ENCODE measurements at regions not wholly inside any gene's neighbourhood (a gene's known extent, or its start where the extent isn't known, plus 50 kb on each side); places are given as distances from the start of the nearest gene placed in this dataset.

DNA sequence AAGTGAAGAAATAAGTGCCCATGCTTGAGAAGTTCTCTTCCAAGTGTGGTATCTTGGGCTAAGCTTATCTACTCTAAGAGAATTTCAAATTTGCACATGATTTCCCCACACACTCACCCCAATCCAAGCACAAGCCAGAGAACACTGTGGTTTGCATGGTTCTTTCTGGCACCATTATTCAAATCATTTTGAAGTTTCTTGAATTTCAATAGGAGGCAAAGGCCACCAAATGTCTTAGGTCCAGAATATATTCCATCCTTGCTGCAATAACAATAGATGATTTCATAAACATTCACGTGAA, 359.7 kb downstream of the IRS2 start:
- no peak overlapping the region for H3K4me3 ChIP-seq (ENCODE audit: low read depth, low read length)
- no peak overlapping the region for H3K9ac ChIP-seq (ENCODE audit: low read depth, low read length)
- H3K9me3 ChIP-seq (ENCODE audit: control insufficient read depth, insufficient read depth, low read length) = no peaks in the 10 kb centered on the region
- no peaks in the 10 kb centered on the region for H3K4me1 ChIP-seq (ENCODE audit: control insufficient read depth, insufficient read depth, low read length)
- no peaks in the 10 kb centered on the region for H3K36me3 ChIP-seq (ENCODE audit: control insufficient read depth, insufficient read depth, low read length)
- no peaks in the 10 kb centered on the region for H3K27me3 ChIP-seq (ENCODE audit: control insufficient read depth, insufficient read depth, low read length)

DNA sequence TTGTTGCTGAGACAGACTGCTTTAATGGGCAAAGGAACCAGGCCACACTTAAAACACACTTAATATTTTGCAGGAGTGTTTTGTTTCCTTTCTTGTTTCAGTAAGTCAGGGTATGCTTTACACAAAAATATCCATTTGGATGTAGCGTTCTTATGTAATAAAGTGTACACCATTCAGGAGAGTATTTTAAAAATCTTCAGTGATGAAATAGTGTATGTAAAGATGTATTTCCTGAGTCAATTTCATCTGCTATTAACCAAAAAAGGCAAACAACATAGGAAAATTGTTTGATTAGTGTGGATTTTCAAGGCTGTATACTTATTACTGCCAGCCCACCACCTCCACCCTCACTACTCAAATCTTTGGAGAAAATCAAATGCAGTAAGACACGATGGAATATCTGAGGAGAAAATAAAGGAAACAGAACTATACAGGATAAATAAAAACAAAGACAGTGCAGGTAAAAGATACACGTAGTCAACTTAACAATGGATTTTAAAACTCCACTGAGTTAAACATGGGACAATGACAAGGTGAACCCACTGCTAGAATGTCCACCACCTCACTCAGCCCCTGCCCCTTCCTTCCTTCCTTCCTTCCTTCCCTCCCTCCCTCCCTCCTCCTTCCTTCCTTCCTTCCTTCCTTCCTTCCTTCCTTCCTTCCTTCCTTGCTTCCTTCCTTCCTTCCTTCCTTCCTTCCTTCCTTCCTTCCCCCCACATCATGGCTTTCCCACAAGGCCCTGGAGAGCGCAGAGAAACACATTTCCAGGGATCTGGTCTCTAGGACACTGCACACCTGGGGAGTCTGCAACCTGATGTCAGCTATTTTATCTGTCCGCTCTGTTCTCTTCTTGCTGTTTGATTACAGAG, 360.3 kb downstream of the IRS2 start:
- H3K9me3 ChIP-seq (ENCODE audit: control insufficient read depth, insufficient read depth, low read length) = no peaks in the 10 kb centered on the region
- no peak overlapping the region for H3K9ac ChIP-seq (ENCODE audit: low read depth, low read length)
- no peak overlapping the region for H3K4me3 ChIP-seq (ENCODE audit: low read depth, low read length)
- H3K36me3 ChIP-seq (ENCODE audit: control insufficient read depth, insufficient read depth, low read length) = no peaks in the 10 kb centered on the region
- no peaks in the 10 kb centered on the region for H3K27me3 ChIP-seq (ENCODE audit: control insufficient read depth, insufficient read depth, low read length)
- no peaks in the 10 kb centered on the region for H3K4me1 ChIP-seq (ENCODE audit: control insufficient read depth, insufficient read depth, low read length)

- Histone ChIP-seq H3K36me3 (ENCODE audit: control insufficient read depth, insufficient read depth, low read length) (no peaks in the 10 kb centered on the region), H3K4me3 (ENCODE audit: low read depth, low read length) (no peak overlapping the region), H3K4me1 (ENCODE audit: control insufficient read depth, insufficient read depth, low read length) (no peaks in the 10 kb centered on the region), H3K9me3 (ENCODE audit: control insufficient read depth, insufficient read depth, low read length) (no peaks in the 10 kb centered on the region), H3K27me3 (ENCODE audit: control insufficient read depth, insufficient read depth, low read length) (no peaks in the 10 kb centered on the region), H3K9ac (ENCODE audit: low read depth, low read length) (no peak overlapping the region)
Observed at GRCh38 chr13:109422161-109422560, 364.2 kb downstream of the IRS2 start.

DNA sequence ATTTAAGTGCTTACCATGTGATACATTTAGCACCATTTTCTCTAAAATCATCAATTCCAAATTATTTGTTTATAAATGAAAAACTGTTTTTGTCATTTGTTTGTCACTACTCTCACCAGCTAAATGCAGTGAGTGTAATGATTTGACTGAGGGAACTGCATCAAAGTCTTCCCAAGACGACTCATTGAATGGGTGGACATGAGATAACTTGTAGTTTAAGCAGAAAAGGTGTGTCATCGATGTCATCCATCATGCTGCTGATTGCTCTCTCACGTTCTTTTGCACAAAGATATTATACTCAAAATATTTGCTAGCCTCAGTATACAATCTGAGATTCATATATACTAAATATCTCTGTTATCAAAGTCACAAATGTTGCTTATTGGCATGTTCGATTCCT, 366.5 kb downstream of the IRS2 start:
- no peak overlapping the region for H3K9ac ChIP-seq (ENCODE audit: low read depth, low read length)
- no peaks in the 10 kb centered on the region for H3K9me3 ChIP-seq (ENCODE audit: control insufficient read depth, insufficient read depth, low read length)
- H3K27me3 ChIP-seq (ENCODE audit: control insufficient read depth, insufficient read depth, low read length) = no peaks in the 10 kb centered on the region
- H3K4me1 ChIP-seq (ENCODE audit: control insufficient read depth, insufficient read depth, low read length) = no peaks in the 10 kb centered on the region
- H3K36me3 ChIP-seq (ENCODE audit: control insufficient read depth, insufficient read depth, low read length) = no peaks in the 10 kb centered on the region
- H3K4me3 ChIP-seq (ENCODE audit: low read depth, low read length) = no peak overlapping the region

DNA sequence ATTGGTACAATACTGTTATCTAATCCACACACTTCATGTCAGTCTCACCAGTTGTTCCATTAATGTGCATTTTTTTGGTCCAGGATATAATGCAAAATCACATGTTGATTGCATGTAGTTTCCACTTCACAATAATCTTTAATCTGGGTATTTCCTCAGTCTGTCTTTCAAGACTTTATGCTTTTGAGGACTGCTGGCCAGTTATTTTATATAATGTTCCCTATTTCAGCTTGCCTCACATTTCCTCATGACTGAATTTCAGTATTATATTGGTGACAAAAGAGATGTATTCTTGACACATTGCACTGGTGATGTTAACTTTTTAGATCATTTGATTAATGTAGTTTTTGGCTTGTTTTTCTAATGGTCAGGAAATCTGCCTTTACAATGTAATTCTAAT, 368.3 kb downstream of the IRS2 start:
- Histone ChIP-seq H3K9me3 (ENCODE audit: control insufficient read depth, insufficient read depth, low read length) (no peaks in the 10 kb centered on the region), H3K4me3 (ENCODE audit: low read depth, low read length) (no peak overlapping the region), H3K9ac (ENCODE audit: low read depth, low read length) (no peak overlapping the region), H3K4me1 (ENCODE audit: control insufficient read depth, insufficient read depth, low read length) (no peaks in the 10 kb centered on the region), H3K27me3 (ENCODE audit: control insufficient read depth, insufficient read depth, low read length) (no peaks in the 10 kb centered on the region), H3K36me3 (ENCODE audit: control insufficient read depth, insufficient read depth, low read length) (no peaks in the 10 kb centered on the region)

GRCh38 chr13:109416001-109416400, 370.4 kb downstream of the IRS2 start:
- Histone ChIP-seq H3K36me3 (ENCODE audit: control insufficient read depth, insufficient read depth, low read length) (no peaks in the 10 kb centered on the region), H3K4me3 (ENCODE audit: low read depth, low read length) (no peak overlapping the region), H3K27me3 (ENCODE audit: control insufficient read depth, insufficient read depth, low read length) (no peaks in the 10 kb centered on the region), H3K9ac (ENCODE audit: low read depth, low read length) (no peak overlapping the region), H3K4me1 (ENCODE audit: control insufficient read depth, insufficient read depth, low read length) (no peaks in the 10 kb centered on the region), H3K9me3 (ENCODE audit: control insufficient read depth, insufficient read depth, low read length) (no peaks in the 10 kb centered on the region)

- H3K36me3 ChIP-seq (ENCODE audit: control insufficient read depth, insufficient read depth, low read length) = no peaks in the 10 kb centered on the region
- no peak overlapping the region for H3K9ac ChIP-seq (ENCODE audit: low read depth, low read length)
- H3K4me1 ChIP-seq (ENCODE audit: control insufficient read depth, insufficient read depth, low read length) = no peaks in the 10 kb centered on the region
- H3K9me3 ChIP-seq (ENCODE audit: control insufficient read depth, insufficient read depth, low read length) = no peaks in the 10 kb centered on the region
- H3K4me3 ChIP-seq (ENCODE audit: low read depth, low read length) = no peak overlapping the region
- H3K27me3 ChIP-seq (ENCODE audit: control insufficient read depth, insufficient read depth, low read length) = no peaks in the 10 kb centered on the region
Observed at GRCh38 chr13:109415057-109415456, 371.3 kb downstream of the IRS2 start.

DNA sequence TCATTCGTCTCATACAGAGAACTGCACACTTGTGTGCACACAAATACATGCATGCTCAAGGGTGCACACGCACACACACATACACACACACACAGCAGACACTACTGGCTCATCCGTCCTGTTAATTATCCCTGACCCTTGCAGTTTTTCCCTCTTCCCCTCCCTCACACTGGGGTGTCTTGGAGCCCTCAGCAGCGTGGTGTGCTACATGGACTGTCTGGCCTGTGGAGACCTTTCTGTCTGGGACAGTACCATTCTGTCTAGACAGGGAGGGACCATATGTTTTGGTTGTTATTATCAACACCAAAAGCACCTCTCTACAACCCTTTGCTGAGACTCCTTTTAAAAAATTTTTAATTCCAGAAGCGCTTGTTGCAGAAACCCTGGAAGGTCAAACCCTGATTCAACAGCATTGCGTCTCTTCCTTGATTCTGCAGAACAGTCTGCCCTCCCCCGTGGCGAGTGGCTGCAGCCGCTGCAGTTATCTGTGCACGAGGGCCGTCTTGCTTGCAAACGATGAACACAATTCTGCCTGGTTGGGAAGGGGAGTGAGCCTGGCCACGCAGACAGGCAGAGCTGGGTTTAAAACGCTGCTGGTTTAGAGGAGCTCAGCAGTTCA, 374.0 kb downstream of the IRS2 start:
- H3K4me1 ChIP-seq (ENCODE audit: control insufficient read depth, insufficient read depth, low read length) = no peaks in the 10 kb centered on the region
- no peaks in the 10 kb centered on the region for H3K27me3 ChIP-seq (ENCODE audit: control insufficient read depth, insufficient read depth, low read length)
- H3K36me3 ChIP-seq (ENCODE audit: control insufficient read depth, insufficient read depth, low read length) = no peaks in the 10 kb centered on the region
- H3K9me3 ChIP-seq (ENCODE audit: control insufficient read depth, insufficient read depth, low read length) = no peaks in the 10 kb centered on the region
- no peak overlapping the region for H3K4me3 ChIP-seq (ENCODE audit: low read depth, low read length)
- H3K9ac ChIP-seq (ENCODE audit: low read depth, low read length) = no peak overlapping the region

DNA sequence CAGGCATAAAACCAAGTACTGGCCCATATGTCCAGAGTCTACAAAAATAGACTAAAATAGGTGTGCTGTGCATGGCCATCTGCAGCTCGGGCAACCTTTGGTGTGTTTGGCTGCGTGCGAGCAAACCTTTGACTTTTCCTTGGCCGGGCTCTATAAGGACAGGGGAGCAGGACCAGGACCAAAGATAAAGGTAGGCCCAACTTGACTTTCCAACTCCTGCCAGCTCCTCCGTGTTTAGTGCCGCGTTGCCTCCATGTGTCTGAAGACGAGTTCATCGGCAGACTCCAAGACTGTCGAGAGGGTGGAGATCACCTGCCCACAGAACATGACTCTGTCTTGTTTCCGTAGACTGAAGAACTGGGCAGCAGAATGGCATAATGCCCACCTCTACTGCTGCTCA, 375.5 kb downstream of the IRS2 start:
- no peaks in the 10 kb centered on the region for H3K36me3 ChIP-seq (ENCODE audit: control insufficient read depth, insufficient read depth, low read length)
- no peak overlapping the region for H3K4me3 ChIP-seq (ENCODE audit: low read depth, low read length)
- H3K9ac ChIP-seq (ENCODE audit: low read depth, low read length) = no peak overlapping the region
- H3K9me3 ChIP-seq (ENCODE audit: control insufficient read depth, insufficient read depth, low read length) = no peaks in the 10 kb centered on the region
- no peaks in the 10 kb centered on the region for H3K4me1 ChIP-seq (ENCODE audit: control insufficient read depth, insufficient read depth, low read length)
- H3K27me3 ChIP-seq (ENCODE audit: control insufficient read depth, insufficient read depth, low read length) = no peaks in the 10 kb centered on the region

DNA sequence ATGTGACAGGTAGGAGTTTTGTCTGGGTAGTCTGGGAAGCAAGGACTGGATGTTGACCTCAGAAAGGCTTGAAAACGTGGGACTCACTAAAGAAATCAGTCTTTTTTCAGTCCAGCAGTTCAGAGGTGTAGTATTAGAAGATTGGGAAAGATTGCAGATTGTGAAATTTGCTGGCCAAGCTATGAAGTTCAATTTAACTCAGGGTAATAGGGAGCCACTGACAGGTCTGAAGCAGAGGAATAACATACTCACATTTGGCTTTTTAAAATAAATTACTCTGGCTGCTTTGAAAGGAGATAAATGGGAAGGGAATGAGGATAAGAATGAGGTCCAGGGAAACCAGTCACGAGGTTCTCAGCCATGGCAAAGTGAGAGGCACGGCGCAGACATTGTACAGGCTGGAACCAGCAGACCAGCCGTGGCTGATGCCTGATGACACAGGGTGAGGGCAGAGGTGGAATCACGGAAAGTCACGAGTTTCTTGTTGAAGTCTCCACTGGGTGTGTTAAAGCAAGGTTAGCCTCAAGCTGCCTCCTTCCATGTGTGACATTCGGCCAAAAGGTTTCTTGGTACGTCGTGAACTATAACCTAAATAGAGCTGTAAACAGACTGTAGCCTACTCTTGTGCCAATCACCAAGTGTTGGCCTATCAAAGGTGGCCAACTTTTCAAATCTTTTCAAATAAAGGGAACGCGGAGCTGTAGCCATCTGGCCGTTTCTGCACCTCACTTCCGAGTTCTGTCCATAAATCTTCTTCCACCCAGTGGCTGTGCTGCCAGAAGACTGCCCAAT, 377.6 kb downstream of the IRS2 start:
- H3K9me3 ChIP-seq (ENCODE audit: control insufficient read depth, insufficient read depth, low read length) = no peaks in the 10 kb centered on the region
- H3K36me3 ChIP-seq (ENCODE audit: control insufficient read depth, insufficient read depth, low read length) = no peaks in the 10 kb centered on the region
- H3K4me3 ChIP-seq (ENCODE audit: low read depth, low read length) = no peak overlapping the region
- H3K9ac ChIP-seq (ENCODE audit: low read depth, low read length) = no peak overlapping the region
- H3K27me3 ChIP-seq (ENCODE audit: control insufficient read depth, insufficient read depth, low read length) = no peaks in the 10 kb centered on the region
- H3K4me1 ChIP-seq (ENCODE audit: control insufficient read depth, insufficient read depth, low read length) = no peaks in the 10 kb centered on the region

- Histone ChIP-seq H3K4me3 (ENCODE audit: low read depth, low read length) (no peak overlapping the region), H3K4me1 (ENCODE audit: control insufficient read depth, insufficient read depth, low read length) (no peaks in the 10 kb centered on the region), H3K9ac (ENCODE audit: low read depth, low read length) (no peak overlapping the region), H3K36me3 (ENCODE audit: control insufficient read depth, insufficient read depth, low read length) (no peaks in the 10 kb centered on the region), H3K27me3 (ENCODE audit: control insufficient read depth, insufficient read depth, low read length) (no peaks in the 10 kb centered on the region), H3K9me3 (ENCODE audit: control insufficient read depth, insufficient read depth, low read length) (no peaks in the 10 kb centered on the region)
Observed at GRCh38 chr13:109406376-109406992, 379.9 kb downstream of the IRS2 start.
